ENCODE measurements at regions not wholly inside any gene's neighbourhood (a gene's known extent, or its start where the extent isn't known, plus 50 kb on each side); places are given as distances from the start of the nearest gene placed in this dataset.

DNA sequence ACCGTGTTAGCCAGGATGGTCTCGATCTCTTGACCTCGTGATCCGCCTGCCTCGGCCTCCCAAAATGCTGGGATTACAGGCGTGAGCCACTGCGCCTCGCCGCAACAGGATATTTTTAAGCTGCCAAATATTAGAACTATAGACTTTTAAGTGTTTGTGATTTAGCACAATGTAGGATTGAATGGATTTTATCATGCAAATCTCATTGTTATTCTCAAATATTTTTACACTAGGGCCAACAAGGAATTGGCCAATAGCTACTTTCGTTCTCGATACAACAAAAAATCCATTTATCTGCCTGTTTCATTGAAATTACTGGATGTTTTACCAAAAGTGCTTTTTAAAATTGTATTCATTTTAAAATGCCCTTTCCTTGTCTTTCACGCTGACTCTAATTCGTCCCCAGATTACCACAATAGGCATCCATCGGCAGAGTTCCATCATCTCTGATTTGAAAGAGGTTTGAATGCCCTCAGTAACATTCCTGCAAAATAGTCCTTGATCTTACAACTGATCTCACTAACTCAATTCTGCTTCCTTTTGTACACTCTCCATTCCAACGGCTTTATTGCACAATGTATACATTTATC, 99.6 kb upstream of the ROBO2 start:
- DNase-seq = no peak

DNA sequence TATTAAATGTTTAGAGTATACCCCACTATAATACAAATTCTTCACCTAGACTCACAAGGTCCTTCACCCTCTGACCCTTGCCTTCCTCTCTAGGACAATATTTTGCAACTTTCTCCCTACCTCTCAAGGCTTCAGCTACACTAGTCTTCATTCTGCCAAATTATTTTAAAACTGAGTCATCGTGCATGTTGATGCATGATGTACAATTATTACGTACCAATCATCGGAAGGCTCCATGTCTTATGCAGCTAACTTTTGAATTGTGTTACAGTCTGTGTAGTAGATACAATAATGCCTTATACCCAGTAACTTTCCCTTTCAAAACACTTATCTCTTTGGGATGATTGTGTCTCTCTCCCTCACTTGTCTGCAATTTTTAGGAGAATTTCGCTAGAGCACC, 98.5 kb upstream of the ROBO2 start:
- no peak for DNase-seq

DNA sequence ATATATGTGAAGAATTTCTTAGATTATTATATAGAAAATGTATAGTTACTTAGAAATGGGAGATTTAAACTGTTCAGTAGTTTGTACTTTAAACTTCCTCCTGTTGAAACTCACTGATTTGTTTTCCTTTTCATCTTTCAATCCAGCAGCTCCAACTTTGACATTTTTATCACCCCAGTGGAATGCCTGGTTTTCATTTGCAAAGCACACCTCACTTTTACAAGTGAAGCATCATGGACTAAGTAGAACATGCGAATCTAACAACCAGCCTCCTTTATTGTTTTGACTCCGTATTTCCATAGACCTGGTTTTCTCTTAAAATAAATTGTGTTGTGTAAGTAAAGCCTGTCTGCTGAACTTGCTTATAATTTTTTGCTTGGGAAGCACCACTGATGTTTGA, 97.8 kb upstream of the ROBO2 start:
- DNase-seq = no peak

DNA sequence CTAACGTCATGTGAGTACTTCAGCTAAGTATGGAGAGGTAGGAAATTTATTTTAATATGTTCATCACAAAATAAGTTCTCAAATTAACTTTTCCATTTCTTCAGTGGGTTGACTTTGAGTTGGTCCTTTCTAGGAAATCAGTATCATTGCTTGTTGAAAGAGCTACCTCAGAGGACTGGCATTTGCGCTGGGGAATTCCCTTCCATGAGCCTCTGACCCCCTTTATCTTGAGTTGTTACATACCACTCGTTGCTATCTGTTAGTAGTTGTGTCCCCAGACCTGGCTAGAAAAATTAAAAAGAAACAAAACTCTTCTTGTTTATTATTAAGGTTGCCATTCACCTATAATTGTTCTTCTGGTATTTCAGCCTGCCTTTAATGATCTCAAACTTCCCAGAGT, 96.8 kb upstream of the ROBO2 start:
- no peak for DNase-seq

DNA sequence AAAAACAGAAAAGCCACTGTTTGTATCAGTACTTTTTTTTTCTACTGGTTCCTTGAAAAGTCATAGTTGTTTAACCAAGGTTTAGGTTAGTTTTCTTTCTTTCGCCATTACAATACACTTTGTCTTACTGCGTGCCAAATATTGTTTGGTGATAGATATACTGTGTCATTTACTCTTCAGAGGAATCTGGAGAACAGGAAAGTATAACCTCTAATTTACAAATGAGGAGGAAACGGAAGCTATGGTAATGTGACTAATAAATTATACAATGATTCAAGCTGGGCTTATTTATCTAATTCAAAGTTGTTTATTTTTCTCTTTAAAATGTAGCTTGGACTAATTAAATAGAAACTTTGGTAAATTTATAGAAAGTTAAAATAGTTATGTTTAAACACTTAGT, 96.2 kb upstream of the ROBO2 start:
- no peak for DNase-seq

DNA sequence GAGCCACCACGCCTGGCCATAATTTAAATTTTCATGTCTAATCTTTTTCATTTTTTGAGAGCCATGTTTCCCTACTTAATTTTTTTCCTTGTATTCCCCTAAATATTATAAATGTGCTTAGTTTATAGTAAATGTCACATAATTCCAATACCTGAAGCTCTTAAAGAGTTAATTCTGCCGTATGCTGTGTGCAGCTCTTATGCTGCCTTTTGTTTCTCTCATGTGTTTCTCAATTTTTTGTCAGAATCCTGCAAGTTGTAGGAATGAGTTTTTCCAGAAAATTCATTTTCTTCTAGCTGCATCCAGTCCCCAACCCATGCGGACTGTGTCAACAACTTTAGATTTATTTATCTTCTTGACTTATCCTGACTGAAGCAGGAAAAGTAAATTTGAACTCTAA, 90.9 kb upstream of the ROBO2 start:
- DNase-seq = no peak

DNA sequence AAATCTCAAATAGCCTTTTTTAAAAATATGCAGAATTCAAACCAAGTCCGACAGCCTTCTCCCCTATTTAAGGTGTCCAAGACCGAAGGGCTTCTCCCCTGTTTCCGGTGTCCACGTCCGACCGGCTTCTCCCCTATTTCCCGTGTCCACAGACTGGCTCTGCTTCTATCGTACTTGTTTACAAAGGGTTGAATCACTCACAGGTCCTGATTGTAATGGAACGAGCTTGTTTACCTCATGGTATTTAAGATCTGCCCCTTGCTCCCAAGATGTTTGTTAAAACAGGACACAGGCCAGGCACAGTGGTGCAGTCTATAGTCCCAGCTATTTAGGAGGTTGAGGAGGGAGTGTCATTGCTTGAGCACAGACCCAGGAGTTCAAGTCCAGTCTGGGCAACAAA, 90.4 kb upstream of the ROBO2 start:
- no peak for DNase-seq

DNA sequence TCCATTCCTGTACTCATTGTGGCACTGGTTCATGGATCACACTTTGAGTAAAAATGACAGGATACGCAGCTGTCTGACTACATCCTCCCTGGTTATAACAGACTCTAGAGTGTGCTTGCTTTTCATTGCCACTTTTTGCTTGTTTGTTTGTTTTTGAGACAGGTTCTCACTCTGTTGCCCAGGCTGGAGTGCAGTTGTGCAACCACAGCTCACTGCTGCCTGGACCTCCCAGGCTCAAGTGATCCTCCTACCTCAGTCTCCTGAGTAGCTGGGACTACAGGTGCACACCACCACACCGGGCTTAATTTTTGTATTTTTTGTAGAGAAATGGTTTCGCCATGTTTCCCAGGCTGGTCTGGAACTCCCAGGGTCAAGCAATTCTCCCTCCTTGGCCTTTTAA, 89.3 kb upstream of the ROBO2 start:
- no peak for DNase-seq

DNA sequence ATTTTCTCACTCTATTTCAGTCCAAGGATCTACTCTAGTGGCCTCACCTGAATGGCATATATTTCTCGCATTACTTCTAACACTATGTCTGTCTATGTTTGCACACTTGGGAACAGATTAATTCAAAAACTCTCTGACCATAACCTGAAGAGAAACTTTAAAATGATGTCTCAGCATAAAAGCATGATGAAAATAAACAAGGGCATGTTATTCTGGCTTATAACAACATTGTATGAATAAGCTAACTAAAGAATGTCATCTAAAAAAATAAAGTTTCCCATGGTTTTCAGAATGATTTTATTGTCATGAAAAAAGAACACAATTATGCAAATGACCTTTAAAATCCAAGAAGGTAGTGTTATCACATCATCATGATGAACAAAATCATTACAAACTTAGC, 85.5 kb upstream of the ROBO2 start:
- DNase-seq = no peak

DNA sequence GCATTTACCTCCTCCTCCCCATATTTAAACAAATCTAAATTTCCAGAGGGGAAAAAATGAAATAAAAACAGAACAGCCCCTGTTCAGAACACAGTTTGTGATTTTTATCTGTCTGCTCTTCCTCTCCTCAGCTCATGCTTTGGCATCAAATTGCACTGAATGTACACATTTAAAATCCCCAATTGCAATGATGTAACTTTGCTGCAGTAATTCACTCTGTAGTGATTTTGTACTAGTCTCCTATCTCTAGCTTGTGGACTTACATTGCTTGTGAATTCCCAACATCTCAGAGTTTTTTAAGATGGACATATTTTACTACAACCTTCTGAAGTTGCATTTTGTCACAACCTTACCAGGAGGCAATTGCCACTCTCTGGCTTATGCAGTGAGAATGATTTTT, 81.6 kb upstream of the ROBO2 start:
- no peak for DNase-seq

DNA sequence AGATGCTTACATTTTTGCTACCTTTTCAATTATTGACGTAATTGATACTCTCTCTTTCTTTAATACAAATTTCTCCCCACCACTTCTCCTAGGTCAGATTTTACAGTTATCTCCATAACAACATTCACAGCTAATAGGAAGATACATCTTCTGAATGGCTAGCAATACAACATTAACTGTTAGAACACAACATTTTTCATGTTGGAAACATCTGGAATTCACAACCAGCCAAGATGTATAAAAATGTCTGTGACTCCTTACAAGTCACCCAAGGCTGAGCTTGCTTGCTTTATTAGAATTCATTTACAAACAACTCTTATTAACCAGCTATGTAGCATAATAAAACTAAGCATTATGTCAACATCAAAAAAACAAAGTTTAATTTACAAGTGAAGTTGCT, 81.0 kb upstream of the ROBO2 start:
- DNase-seq = no peak

DNA sequence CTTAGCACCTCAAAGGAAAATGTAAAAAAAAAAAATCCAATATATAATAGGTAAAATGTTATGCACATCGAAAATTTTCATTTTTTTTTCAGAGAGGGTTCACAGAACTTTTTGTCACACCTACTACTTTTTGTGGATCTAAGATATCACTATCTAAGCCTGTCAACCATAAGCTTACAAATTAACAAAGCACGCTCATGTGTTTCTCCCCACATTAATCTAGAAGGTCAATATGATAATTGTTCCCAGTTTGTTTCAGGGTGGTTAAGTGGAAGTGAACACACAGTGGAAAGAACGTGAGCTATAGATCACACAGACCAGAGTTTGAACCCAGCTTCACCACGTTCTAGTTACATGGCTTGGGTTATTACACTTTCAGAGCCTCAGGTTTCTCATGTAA, 78.6 kb upstream of the ROBO2 start:
- DNase-seq = no peak

DNA sequence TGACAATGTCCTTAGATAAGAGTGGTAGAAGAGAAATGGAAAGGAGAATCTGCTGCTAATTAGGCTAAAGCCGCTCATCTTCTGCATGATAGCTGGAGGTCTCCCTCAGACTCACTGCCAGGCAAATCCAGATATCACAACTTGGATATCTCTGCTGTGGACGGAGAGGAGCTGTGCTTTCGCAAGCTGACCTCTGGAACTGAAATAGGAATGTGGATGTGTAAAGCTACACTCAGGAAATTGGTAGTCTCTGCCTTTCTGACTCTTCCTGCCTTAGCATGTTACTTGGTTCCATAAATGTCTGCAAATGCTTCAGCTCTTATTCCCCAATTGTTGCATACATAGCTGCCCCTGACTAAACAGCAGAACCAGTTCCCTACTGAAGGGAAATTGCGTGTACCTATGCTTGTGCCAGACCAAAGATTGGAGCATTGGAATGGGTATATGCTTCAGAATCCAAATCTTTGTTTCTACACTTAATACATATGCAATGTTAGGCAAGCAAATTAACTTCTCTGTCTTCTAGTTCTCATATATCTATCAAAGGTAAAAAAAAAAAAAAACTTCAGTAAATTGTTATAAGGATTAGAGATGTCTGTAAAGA, 74.7 kb upstream of the ROBO2 start:
- no peak for DNase-seq

DNA sequence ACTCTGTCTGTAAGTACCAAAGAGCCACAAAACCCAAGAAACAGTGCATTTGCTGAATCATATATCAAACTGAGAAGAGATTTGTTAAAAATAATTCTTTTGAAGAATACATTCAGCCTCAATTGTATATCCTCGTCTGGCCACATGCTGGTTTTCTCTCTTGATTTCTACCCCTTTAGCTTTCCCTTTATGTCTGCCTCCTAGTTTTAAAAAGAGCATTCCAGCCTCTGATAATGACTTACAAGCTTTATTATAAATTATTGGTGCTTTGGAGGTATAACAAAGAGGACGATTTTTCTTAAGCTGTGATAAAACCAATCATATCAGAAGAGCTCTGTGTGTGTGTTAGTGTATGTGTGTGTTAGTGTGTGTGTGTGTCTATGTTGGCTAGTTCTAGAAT, 70.4 kb upstream of the ROBO2 start:
- DNase-seq = no peak

DNA sequence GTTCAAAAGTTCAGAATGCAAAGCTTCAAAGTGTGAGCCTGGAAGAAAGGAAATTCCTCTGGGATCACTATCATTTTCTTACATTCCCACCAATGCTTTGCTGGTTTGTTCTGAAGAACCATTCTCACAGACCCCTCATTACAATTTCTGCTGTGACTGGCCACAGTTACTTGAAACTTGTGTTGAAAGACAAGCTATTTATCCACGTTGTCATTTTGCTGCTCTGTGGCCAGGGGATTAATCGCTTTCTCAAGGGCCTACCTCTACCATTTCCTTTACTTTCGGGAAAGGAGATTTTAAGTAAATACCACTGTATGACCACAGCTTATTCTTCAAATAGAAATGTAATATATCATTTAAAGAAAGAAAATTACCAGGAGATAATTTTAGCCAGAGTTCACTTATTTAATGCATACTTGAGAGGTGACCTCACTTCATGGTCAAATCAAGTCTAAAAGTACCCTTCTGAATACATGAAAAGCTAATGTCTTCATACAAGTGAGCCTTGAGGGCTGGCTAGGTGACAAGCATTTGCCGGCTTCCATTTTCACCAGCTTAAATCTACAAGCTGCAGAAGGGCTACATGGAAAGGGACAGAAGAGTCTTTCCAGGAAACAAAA, 69.8 kb upstream of the ROBO2 start:
- DNase-seq = no peak

DNA sequence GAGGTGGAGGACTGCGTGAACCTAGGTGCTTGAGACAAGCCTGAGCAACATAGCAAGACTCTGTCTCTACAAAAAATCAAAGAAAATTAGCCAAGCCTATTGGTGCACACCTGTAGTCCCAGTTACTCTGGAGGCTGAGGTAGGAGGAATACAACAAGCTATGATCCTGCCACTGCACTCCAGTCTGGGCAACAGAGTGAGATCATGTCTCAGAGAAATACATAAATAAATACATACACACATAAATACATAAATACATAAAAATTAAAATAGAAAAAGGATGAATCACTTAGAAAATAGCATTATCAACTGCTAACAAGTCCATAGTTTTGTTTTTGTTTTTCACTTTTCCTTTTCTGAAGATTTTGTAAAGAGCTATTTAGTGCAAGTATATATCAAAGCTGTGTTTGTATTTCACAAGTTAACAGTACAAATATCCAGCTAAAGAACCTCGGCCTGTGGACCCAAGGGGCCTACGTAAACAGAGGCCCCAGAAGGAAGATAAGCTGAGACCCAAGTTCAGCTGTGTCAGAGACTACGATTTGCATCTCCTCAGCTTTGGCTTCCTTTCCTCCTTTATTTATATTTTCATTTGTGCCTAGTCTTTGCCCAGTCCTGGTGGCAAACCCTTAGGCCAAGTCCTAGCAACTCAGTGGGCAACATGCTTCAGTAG, 67.1 kb upstream of the ROBO2 start:
- DNase-seq = no peak

DNA sequence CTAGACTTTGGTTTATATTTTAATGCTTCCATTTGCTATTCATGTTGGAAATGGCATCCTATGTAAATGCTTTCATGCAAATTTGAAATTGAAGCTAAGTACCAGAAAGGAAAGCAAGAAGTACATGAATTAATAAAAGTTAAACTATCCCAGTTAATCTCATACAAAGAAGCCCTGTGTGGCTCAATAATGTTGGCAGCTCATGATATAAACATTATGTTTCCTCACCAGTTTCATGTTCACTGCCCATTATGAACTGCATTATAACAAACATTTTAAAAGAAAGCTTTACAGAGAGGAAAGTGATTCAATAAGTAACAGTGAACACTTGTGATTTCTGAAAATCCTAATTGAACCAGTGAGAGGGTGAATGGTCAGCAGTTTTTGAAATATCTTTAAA, 62.9 kb upstream of the ROBO2 start:
- DNase-seq = no peak

DNA sequence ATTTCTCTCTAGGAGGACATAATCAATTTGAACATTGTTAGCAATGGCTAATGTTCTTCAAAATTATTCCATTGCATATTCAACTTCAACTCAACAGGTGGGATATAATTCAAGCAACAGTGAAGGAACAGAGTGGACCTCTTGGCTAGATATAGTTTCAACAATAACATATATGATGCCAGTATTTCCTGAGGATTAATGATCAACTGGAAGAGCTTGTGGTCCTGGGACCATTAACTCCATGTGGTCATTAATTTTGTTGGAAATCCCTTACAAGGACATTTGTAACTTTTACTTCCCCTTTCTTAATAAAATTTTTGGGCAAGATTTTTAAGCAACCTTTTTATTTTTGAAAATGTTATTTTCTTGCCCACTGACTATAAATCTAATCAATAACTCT, 54.3 kb upstream of the ROBO2 start:
- no peak for DNase-seq

DNA sequence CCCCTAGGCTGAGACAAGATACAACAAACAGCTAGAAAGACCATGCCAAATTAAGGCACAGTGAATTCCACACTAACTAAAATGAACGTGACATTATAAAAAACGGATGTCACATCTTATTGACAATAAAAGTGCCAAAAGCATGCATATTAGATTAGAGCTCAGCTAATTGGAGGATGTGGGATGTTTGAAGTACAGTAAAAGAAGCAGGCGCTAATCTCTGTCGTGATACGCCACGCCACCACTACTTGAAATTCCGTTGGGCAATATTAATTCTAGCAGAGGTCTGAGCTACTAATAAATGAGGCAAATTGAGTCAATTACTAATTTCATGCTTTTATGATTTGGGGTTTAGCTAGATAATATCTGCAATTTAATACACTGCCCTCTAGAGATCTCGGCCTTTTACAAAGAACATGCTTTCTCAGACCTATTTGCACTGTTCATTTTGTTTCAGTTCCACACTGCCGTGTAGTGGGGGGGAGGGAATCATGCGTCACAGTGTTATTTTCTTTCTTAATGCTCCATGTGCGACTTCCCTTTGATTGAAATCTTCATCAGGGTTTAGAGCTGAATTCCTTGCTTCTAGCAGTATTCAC, 52.9 kb upstream of the ROBO2 start:
- no peak for DNase-seq

All from NCI-H2081 treated with DMSO at 0.1 percent for 48 hours (cell line).